Hepatocyte (in vitro differentiated cells): ENCODE measurements at regions not wholly inside any gene's neighbourhood (a gene's known extent, or its start where the extent isn't known, plus 50 kb on each side); places are given as distances from the start of the nearest gene placed in this dataset.

Experiments used
- CTCF ChIP-seq: fragments of 200-600 bp; sonication (generic); IDR thresholded peaks from 2 replicates; pipeline ENCODE4 v1.5.1; 2016; ENCODE audit warnings: antibody characterized with exemption, mild to moderate bottlenecking; ENCODE audit not compliant: poor library complexity
- EZH2 ChIP-seq: fragments of 200-600 bp; sonication (generic); IDR thresholded peaks from 2 replicates; pipeline ENCODE4 v1.6.1; 2016; ENCODE audit warnings: antibody characterized with exemption, mild to moderate bottlenecking, borderline replicate concordance
- EZH2phosphoT487 ChIP-seq: fragments of 200-600 bp; sonication (generic); IDR thresholded peaks from one replicate; pipeline ENCODE4 v1.6.1; 2018; ENCODE audit warnings: antibody characterized with exemption, mild to moderate bottlenecking, low read depth, moderate library complexity; ENCODE audit not compliant: unreplicated experiment, severe bottlenecking

- TF ChIP-seq CTCF (no peak), EZH2 (no peak), EZH2phosphoT487 (no peak)
These were observed 149.3 kb upstream of the POU5F2 start for GRCh38 chr5:93890657-93891056.
